ENCODE measurements at regions not wholly inside any gene's neighbourhood (a gene's known extent, or its start where the extent isn't known, plus 50 kb on each side); places are given as distances from the start of the nearest gene placed in this dataset.

DNA sequence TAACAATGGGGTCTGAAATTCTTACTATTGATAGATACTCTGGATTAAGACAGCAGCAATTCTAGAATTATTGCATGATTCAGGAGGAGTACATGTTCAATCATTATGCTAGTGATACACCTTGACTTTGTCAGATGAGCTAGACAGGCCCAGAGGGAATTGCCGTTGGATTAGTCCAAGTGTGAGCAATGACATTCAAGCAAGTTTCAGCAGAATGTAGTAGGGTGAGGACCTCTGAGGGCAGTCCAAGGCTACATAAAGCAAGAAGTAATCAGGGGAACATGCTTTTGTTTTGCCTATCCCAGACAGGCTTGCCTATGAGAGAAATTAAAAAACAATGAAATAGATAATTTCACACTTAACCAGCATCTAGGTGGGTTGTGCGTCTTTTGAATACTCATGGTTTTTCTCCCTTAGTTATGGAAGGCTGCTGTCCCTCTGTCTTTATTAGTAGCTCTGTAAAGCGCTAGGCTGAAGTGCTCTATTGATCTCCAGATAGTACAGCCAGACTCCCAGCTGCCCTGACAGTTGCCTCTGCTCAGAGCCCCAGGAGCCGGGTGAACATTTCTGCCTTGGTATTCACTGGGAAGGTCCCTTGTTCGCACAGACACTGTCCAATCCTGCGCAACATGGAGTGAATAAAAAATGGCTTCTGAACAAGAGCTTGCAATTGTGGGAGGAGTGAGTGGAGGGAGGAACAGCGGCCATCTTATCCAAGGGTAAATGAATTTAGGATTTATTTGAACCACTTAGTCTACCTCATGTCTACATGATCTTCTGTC is 316.6 kb upstream of the ONECUT1 start:
- no peak for TF ChIP-seq POLR2A (IDR thresholded peaks at IDR 0.05)
- TF ChIP-seq, protein P1, sequence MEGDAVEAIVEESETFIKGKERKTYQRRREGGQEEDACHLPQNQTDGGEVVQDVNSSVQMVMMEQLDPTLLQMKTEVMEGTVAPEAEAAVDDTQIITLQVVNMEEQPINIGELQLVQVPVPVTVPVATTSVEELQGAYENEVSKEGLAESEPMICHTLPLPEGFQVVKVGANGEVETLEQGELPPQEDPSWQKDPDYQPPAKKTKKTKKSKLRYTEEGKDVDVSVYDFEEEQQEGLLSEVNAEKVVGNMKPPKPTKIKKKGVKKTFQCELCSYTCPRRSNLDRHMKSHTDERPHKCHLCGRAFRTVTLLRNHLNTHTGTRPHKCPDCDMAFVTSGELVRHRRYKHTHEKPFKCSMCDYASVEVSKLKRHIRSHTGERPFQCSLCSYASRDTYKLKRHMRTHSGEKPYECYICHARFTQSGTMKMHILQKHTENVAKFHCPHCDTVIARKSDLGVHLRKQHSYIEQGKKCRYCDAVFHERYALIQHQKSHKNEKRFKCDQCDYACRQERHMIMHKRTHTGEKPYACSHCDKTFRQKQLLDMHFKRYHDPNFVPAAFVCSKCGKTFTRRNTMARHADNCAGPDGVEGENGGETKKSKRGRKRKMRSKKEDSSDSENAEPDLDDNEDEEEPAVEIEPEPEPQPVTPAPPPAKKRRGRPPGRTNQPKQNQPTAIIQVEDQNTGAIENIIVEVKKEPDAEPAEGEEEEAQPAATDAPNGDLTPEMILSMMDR (IDR thresholded peaks at IDR 0.05): no peak
